ENCODE measurements at regions not wholly inside any gene's neighbourhood (a gene's known extent, or its start where the extent isn't known, plus 50 kb on each side); places are given as distances from the start of the nearest gene placed in this dataset.

DNA sequence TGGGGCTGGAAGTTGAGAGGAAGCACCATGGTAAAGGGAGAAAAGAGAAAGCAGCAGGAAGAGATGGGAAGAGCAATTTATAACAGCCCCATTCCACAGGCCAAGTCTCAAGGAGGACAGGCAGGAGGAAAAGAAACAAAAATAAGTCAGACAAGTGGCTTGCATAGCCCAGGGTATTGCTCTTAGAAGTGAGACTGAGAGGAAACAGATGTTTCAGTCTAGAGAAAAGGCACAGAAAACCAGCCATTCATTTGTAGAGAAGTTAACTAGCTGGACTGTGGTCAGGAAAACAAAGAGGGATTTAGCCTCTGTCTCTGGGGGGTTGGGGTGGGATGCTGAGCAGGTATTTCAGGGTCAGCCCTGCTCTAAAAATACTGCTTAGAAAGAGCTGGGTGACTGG is 175.0 kb upstream of the ARHGEF9 start:
- no peak for TF ChIP-seq CTCF (conservative IDR thresholded peaks at IDR 0.05; ENCODE audit: control insufficient read depth, insufficient read depth, low read depth, low read length)
- H3K4me3 ChIP-seq (ENCODE audit: control insufficient read depth, low read depth, low read length), result no peak overlapping the region
- DNase-seq (ENCODE audit: low read depth), result no peak

DNA sequence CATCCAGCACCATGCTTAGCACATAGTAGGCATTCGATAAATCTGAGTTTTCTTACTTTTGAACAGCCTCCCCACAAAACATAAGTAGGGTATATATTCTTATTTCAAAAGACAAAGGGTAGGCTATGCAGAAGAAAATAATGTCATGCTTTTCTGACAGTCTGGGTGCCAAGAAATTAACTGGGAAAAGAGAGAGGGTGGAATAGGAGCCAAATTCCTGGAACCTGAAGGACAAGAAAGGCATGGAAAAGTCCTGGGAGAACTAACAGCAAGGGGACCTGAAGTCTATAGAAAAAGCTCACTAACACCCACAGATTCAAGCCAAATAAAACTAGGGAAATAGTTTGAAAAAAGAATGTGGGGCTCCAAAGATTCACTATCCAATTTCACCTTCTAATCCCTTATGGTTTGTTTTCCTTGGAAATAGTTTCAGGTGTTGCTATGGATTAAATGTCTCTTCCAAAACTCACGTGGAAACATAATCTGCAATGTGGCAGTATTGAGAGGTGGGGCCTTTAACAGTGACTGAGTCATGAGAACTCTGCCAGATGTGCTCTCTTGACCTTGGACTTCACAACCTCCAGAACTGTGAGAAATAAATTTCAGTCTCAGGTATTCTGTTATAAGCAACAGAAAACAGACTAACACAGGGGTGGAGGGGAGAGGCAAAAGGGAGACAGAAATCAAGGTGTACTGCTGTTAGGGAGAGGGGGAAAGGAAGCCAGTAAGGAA is 173.3 kb upstream of the ARHGEF9 start:
- H3K4me3 ChIP-seq (ENCODE audit: control insufficient read depth, low read depth, low read length), result no peak overlapping the region
- no peak for DNase-seq (ENCODE audit: low read depth)
- no peak for TF ChIP-seq CTCF (conservative IDR thresholded peaks at IDR 0.05; ENCODE audit: control insufficient read depth, insufficient read depth, low read depth, low read length)

DNA sequence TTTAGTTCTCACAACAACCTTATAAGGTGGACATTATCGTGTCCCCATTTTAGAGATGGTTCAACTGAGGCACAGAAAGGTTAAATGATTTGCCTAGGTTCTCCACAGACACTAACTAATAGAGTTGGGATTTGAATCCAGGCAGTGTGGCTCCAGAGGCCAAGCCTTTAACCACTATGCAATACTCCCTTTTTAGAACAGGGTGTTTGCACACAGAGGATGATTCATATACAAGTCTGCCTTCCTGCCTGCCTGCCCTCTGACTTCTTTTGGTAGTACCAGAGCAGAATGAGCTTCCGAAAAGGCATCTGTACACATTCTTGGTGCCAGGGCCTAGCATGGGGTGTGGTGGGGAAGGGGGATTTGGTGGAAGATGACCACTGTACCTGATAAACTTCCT is 150.8 kb upstream of the ARHGEF9 start:
- H3K4me3 ChIP-seq (ENCODE audit: control insufficient read depth, low read depth, low read length), result no peak overlapping the region
- TF ChIP-seq CTCF (conservative IDR thresholded peaks at IDR 0.05; ENCODE audit: control insufficient read depth, insufficient read depth, low read depth, low read length), result no peak
- DNase-seq (ENCODE audit: low read depth), result no peak

DNA sequence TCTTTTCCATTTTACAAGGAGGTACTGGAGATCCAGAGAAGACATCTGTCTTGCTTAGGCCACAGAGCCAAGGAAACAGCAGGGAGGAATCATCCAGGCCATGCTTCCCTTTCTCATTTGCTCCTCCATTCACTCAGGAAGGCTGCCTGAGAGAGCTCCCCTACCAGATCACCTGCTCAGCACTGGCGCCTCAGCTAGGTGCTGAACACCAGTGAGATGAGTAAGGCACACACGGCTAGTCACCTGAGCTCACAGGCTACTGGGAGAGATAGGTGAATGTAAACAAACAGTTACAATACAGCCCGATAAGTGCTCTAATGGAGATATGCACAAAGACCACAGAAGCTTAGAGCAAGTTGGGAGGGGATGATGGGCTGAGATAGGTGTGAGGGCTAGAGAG is 149.8 kb upstream of the ARHGEF9 start:
- TF ChIP-seq CTCF (conservative IDR thresholded peaks at IDR 0.05; ENCODE audit: control insufficient read depth, insufficient read depth, low read depth, low read length), result no peak
- no peak overlapping the region for H3K4me3 ChIP-seq (ENCODE audit: control insufficient read depth, low read depth, low read length)
- DNase-seq (ENCODE audit: low read depth), result no peak

DNA sequence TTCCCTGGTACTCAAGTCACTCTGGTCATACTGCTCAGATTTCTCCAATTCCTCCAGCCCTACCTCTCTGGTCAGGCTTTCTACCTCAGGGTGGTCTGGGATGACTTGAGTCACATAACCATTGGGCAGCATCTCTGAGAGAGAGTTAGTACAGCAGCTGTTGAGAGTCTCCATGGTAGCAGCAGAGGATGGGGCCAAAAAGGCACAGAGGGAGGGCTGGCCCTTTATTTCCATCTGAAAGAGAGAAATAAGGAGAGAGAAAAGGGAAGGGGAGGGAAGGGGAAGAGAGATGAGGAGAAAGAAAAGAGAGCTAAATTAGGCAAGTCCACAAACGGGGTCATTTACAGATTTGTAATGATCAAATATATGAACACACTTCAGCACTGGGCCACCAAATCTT is 149.1 kb upstream of the ARHGEF9 start:
- TF ChIP-seq CTCF (conservative IDR thresholded peaks at IDR 0.05; ENCODE audit: control insufficient read depth, insufficient read depth, low read depth, low read length), result no peak
- no peak for DNase-seq (ENCODE audit: low read depth)

DNA sequence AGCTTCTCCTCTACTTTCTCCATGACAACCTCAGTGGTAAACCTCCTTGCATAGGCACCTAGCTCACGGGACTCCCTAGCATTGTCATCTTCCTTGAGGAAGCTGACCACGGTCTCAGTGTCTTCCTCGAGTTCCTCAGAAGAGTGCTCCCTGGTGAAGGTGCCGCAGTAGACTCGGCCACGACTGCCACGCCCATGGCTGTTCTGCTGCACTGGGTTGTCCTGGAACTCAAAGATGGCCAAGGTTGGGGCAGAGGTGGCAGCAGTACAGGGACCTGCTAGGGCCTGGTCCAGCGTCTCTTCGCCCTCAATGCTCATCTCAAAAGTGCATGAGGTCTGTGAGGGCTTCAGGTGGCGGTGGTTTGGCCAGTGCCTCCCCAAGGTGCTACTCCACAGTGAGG is 147.9 kb upstream of the ARHGEF9 start:
- no peak for TF ChIP-seq CTCF (conservative IDR thresholded peaks at IDR 0.05; ENCODE audit: control insufficient read depth, insufficient read depth, low read depth, low read length)
- no peak for DNase-seq (ENCODE audit: low read depth)
- no peak overlapping the region for H3K4me3 ChIP-seq (ENCODE audit: control insufficient read depth, low read depth, low read length)

More for the DNA sequence above, 149.1 kb upstream of the ARHGEF9 start:
- no peak overlapping the region for H3K4me3 ChIP-seq (ENCODE audit: control insufficient read depth, low read depth, low read length)

DNA sequence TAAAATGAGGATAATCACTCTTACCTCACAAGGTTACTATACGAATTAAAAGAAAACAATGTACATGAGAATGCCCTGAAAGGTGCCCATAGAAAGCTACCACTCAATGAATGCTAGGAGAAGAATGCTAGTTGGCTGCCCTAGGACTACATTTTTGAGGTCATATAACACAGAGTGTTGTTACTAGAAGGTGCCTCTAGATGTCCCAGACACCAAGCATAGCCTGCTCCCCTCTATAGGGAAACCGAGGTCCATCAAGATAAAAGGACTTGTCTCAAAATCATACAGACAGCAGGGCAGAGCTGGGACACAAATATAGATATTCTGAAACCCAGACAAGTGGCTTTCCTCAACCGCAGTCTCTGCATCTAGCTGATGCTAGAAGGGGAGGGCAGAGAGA is 147.0 kb upstream of the ARHGEF9 start:
- H3K4me3 ChIP-seq (ENCODE audit: control insufficient read depth, low read depth, low read length), result no peak overlapping the region
- no peak for TF ChIP-seq CTCF (conservative IDR thresholded peaks at IDR 0.05; ENCODE audit: control insufficient read depth, insufficient read depth, low read depth, low read length)
- DNase-seq (ENCODE audit: low read depth), result no peak

Measured in fibroblast of mammary gland (primary cell).